ENCODE measurements at regions not wholly inside any gene's neighbourhood (a gene's known extent, or its start where the extent isn't known, plus 50 kb on each side); places are given as distances from the start of the nearest gene placed in this dataset.

GRCh38 chr3:162742159-162742717 is 1245.6 kb downstream of the OTOL1 start:
- ChIA-PET POLR2A (no interaction called here), CTCF (no interaction called here)
- H3K9me3 ChIP-seq: peaks cover 5% of the 10 kb centered on the region; the same call in 1 of the 3 replicates
- no peak for DNase-seq (ENCODE audit: low read depth in 1 of 2, low spot score in 1 of 2)
- no peak overlapping the region for H3K27ac ChIP-seq
- no peak for ATAC-seq
- H3K4me3 ChIP-seq: no peak overlapping the region
- TF ChIP-seq JUN (IDR thresholded peaks at IDR 0.05): no peak
- TF ChIP-seq, protein P1, sequence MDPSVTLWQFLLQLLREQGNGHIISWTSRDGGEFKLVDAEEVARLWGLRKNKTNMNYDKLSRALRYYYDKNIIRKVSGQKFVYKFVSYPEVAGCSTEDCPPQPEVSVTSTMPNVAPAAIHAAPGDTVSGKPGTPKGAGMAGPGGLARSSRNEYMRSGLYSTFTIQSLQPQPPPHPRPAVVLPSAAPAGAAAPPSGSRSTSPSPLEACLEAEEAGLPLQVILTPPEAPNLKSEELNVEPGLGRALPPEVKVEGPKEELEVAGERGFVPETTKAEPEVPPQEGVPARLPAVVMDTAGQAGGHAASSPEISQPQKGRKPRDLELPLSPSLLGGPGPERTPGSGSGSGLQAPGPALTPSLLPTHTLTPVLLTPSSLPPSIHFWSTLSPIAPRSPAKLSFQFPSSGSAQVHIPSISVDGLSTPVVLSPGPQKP (IDR thresholded peaks at IDR 0.05; ENCODE audit: low read depth, low read length): no peak
- no peak for TF ChIP-seq RNF2 (IDR thresholded peaks at IDR 0.05; ENCODE audit: borderline replicate concordance, low read depth)
- no peak for TF ChIP-seq RAD21 (conservative IDR thresholded peaks at IDR 0.05 in 1 of 2, IDR thresholded peaks at IDR 0.05 in 1 of 2)
- no peak for TF ChIP-seq CHD2 (IDR thresholded peaks at IDR 0.05; ENCODE audit: low read length, partially characterized antibody)
- TF ChIP-seq, protein P2, sequence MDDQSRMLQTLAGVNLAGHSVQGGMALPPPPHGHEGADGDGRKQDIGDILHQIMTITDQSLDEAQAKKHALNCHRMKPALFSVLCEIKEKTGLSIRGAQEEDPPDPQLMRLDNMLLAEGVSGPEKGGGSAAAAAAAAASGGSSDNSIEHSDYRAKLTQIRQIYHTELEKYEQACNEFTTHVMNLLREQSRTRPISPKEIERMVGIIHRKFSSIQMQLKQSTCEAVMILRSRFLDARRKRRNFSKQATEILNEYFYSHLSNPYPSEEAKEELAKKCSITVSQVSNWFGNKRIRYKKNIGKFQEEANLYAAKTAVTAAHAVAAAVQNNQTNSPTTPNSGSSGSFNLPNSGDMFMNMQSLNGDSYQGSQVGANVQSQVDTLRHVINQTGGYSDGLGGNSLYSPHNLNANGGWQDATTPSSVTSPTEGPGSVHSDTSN (IDR thresholded peaks at IDR 0.05): no peak
- peak; percentile 68 for TF ChIP-seq MAFK (IDR thresholded peaks at IDR 0.05; ENCODE audit: partially characterized antibody)
- WGBS (ENCODE audit: missing lambda C conversion rate): 66% methylated on average over 4 of the region's 4 CpGs
- H3K4me2 ChIP-seq: no peak overlapping the region
- H3K4me1 ChIP-seq: no peaks in the 10 kb centered on the region
- no peak for FAIRE-seq

DNA sequence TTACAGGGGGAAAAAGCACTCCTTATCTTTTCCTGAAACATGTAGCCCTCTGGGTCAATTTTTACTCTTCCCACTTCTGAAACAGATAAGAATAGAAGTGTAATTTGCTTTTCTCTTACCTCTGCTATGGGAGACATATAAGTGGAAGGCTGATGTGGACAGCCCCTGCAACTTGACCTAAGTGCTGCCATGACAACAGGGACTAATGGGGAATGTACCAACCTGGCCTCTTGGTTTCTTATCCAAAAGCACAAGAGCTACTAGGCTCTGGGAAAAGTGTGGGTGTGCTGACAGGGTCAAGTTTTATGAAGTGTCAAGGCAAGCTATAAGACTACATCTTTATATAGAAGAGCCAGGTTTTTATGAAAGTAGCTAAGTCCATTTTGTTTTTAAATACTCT is 1246.5 kb downstream of the OTOL1 start:
- TF ChIP-seq TP53 (CRISPR knock-in tag; IDR thresholded peaks at IDR 0.05) (no peak), RCOR1 (IDR thresholded peaks at IDR 0.05; ENCODE audit: low read depth, low read length) (no peak), USF2 (IDR thresholded peaks at IDR 0.05) (no peak), RAD21 (conservative IDR thresholded peaks at IDR 0.05 in 1 of 2, IDR thresholded peaks at IDR 0.05 in 1 of 2) (no peak), EP300 (IDR thresholded peaks at IDR 0.05) (no peak), HOXB13 (CRISPR knock-in tag; IDR thresholded peaks at IDR 0.05; ENCODE audit: low read depth) (no peak), MAZ (IDR thresholded peaks at IDR 0.05; ENCODE audit: borderline replicate concordance, low read depth, low read length) (no peak), NR3C1 (IDR thresholded peaks at IDR 0.05) (no peak)
- TF ChIP-seq, protein P1 (IDR thresholded peaks at IDR 0.05; ENCODE audit: low read depth, low read length): no peak
- ChIA-PET CTCF (no interaction called here), POLR2A (no interaction called here)
- ATAC-seq (no peak), DNase-seq (ENCODE audit: low read depth in 1 of 2, low spot score in 1 of 2) (no peak), FAIRE-seq (no peak)
- Histone ChIP-seq H3K4me3 (no peak overlapping the region), H3K27ac (no peak overlapping the region), H3K9me3 (peaks cover 13% of the 10 kb centered on the region; the same call in 2 of the 3 replicates), H3K4me2 (no peak overlapping the region), H3K4me1 (no peaks in the 10 kb centered on the region)

GRCh38 chr3:162760789-162761188 is 1264.2 kb downstream of the OTOL1 start:
- Histone ChIP-seq H3K4me3 (no peak overlapping the region), H3K4me2 (no peak overlapping the region), H3K4me1 (0 out of 3 replicates have a peak, but pooled peaks cover 6% of the 10 kb centered on the region), H3K27ac (no peak overlapping the region), H3K9me3 (0 out of 3 replicates have a peak, but pooled peaks cover 1% of the 10 kb centered on the region)
- ChIA-PET POLR2A (no interaction called here), CTCF (no interaction called here)
- WGBS (ENCODE audit: missing lambda C conversion rate): 70% methylated on average over 2 of the region's 2 CpGs
- ATAC-seq: no peak
- no peak for FAIRE-seq
- DNase-seq (ENCODE audit: low read depth in 1 of 2, low spot score in 1 of 2): no peak
- TF ChIP-seq MAFK (IDR thresholded peaks at IDR 0.05; ENCODE audit: partially characterized antibody): no peak
- no peak for TF ChIP-seq HOXA7 (CRISPR knock-in tag; IDR thresholded peaks at IDR 0.05)
- TF ChIP-seq ATOH8 (CRISPR knock-in tag; IDR thresholded peaks at IDR 0.05; ENCODE audit: low read depth): no peak

Measured in A549 (cell line).